Endothelial cell of umbilical vein (primary cell): ENCODE measurements at regions not wholly inside any gene's neighbourhood (a gene's known extent, or its start where the extent isn't known, plus 50 kb on each side); places are given as distances from the start of the nearest gene placed in this dataset.

Experiments used
- BruUV-seq: library from RNA; stranded (reverse); fragments of 400-500 nt; replicated peaks from 2 replicates; lab custom pipeline; 2021; lab: Mats Ljungman, UMichigan
- CTCF ChIA-PET: fragments of 300-600, 350-600 bp; sonication (Branson Sonifier 250); formaldehyde crosslinking; loops from one replicate; lab custom pipeline; 2021; ENCODE audit warnings: antibody characterized with exemption, inconsistent platforms; lab: Charles Lee
- POLR2A ChIA-PET: fragments of 300-600, 350-600 bp; sonication (Branson Sonifier 250); formaldehyde crosslinking; loops from one replicate; lab custom pipeline; 2021; ENCODE audit warnings: antibody characterized with exemption, inconsistent platforms; lab: Charles Lee
- DNase-seq: peaks from one replicate; pipeline ENCODE4 v3.0.0-alpha.2; 2011; ENCODE audit warnings: low read depth, low spot score
- FAIRE-seq: peaks from 2 replicates; lab custom pipeline; 2011; peaks lifted over from hg19 to GRCh38; lab: Jason Lieb, UNC
- H2AFZ ChIP-seq: 2 replicates; pipeline ENCODE4 v1.6.0; 2012; ENCODE audit warnings: low read depth, low read length, control low read depth, inconsistent platforms
- H3K27ac ChIP-seq: 2 replicates; pipeline ENCODE4 v1.5.1; 2011; ENCODE audit warnings: low read depth, mild to moderate bottlenecking, control low read depth, low read length, moderate library complexity; ENCODE audit not compliant: insufficient read depth
- H3K27me3 ChIP-seq, 2 experiments: 2 replicates each; pipeline versions ENCODE4 v1.6.0 to v1.6.1; 2011; ENCODE audit warnings: low read length in 2 of 2, mixed read lengths in 1 of 2; ENCODE audit not compliant: control insufficient read depth in 2 of 2, insufficient read depth in 2 of 2
- H3K36me3 ChIP-seq, 2 experiments: 2 replicates in 1 of 2; 3 replicates in 1 of 2; pipeline ENCODE4 v1.5.1; 2011; ENCODE audit warnings: low read length in 2 of 2, mild to moderate bottlenecking in 1 of 2, moderate library complexity in 1 of 2; ENCODE audit not compliant: control insufficient read depth in 2 of 2, insufficient read depth in 2 of 2; ENCODE audit errors: extremely low read depth in 1 of 2
- H3K4me1 ChIP-seq: 3 replicates; pipeline ENCODE4 v1.5.1; 2011; ENCODE audit warnings: mild to moderate bottlenecking, low read length; ENCODE audit not compliant: control insufficient read depth, insufficient read depth; ENCODE audit errors: extremely low read depth
- H3K4me2 ChIP-seq: 2 replicates; pipeline ENCODE4 v1.6.1; 2011; ENCODE audit warnings: low read length, control low read depth, mixed read lengths; ENCODE audit not compliant: insufficient read depth
- H3K4me3 ChIP-seq, 3 experiments: fragments of 200-600 bp in 1 of 3; sonication (generic), shearing (Covaris generic) in 1 of 3; replicated peaks in 1 of 3; 2 replicates each; pipeline ENCODE4 v1.5.1; 2011 to 2016; ENCODE audit warnings: control low read depth in 3 of 3, low read length in 3 of 3, mild to moderate bottlenecking in 2 of 3, inconsistent platforms in 1 of 3, low read depth in 1 of 3, moderate library complexity in 1 of 3; ENCODE audit not compliant: insufficient read depth in 1 of 3
- H3K79me2 ChIP-seq: 2 replicates; pipeline ENCODE4 v1.6.0; 2012; ENCODE audit warnings: low read length, inconsistent platforms; ENCODE audit not compliant: control insufficient read depth, insufficient read depth
- H3K9ac ChIP-seq: replicated peaks from 2 replicates; pipeline ENCODE3; 2011; ENCODE audit warnings: low read length, control low read depth; ENCODE audit not compliant: insufficient read depth; ENCODE audit errors: extremely low read depth
- H3K9me1 ChIP-seq: replicated peaks from 3 replicates; pipeline ENCODE4 v1.6.0; 2011; ENCODE audit warnings: mild to moderate bottlenecking, low read length; ENCODE audit not compliant: control insufficient read depth, insufficient read depth; ENCODE audit errors: extremely low read depth
- H3K9me3 ChIP-seq: replicated peaks from 2 replicates; pipeline ENCODE4 v1.5.1; 2012; ENCODE audit warnings: low read length, inconsistent platforms; ENCODE audit not compliant: control insufficient read depth, insufficient read depth
- H4K20me1 ChIP-seq: replicated peaks from 2 replicates; pipeline ENCODE3; 2011; ENCODE audit warnings: mild to moderate bottlenecking, low read length; ENCODE audit not compliant: control insufficient read depth, insufficient read depth; ENCODE audit errors: extremely low read depth
- EZH2 ChIP-seq: IDR thresholded peaks from 2 replicates; pipeline ENCODE4 v1.6.1; 2012; ENCODE audit warnings: borderline replicate concordance, low read depth, mild to moderate bottlenecking, moderate library complexity, low read length, inconsistent platforms; ENCODE audit not compliant: severe bottlenecking
- MYC ChIP-seq: IDR thresholded peaks from one replicate; pipeline ENCODE4 v1.6.1; 2011; ENCODE audit warnings: mild to moderate bottlenecking, low read depth, low read length
- POLR2A ChIP-seq: IDR thresholded peaks from 2 replicates; pipeline ENCODE4 v1.6.1; 2012; ENCODE audit warnings: low read depth, mild to moderate bottlenecking, control low read depth, low read length
- POLR2AphosphoS5 ChIP-seq: IDR thresholded peaks from 2 replicates; pipeline ENCODE4 v1.6.1; 2012; ENCODE audit warnings: low read depth, mild to moderate bottlenecking, control low read depth, low read length, moderate library complexity; ENCODE audit not compliant: insufficient read depth
- dilution Hi-C: fragments of 300-500 bp; cut with MboI; formaldehyde crosslinking; loops from one replicate; pipeline ENCODE4 v1.15.0; 2019; ENCODE audit warnings: low sequenced_read_pairs; ENCODE audit not compliant: extremely low pct_ligation_motif_present
- intact Hi-C: fragments of 100-400 bp; cut with micrococcal nuclease; formaldehyde crosslinking; loops from one replicate; pipeline ENCODE4 v1.10.0; 2022
- TF ChIP-seq, protein P1 (sequence below): IDR thresholded peaks from 2 replicates; pipeline ENCODE4 v1.6.1; 2011; ENCODE audit not compliant: insufficient read depth, insufficient read length

GRCh38 chr12:31225656-31226535 lies 100.1 kb downstream of the SINHCAF start:
- Histone ChIP-seq H3K9me1 (no peaks in the 10 kb centered on the region), H4K20me1 (no peaks in the 10 kb centered on the region), H3K9ac (no peak overlapping the region), H3K9me3 (no peaks in the 10 kb centered on the region), H3K36me3 (no peaks in the 10 kb centered on the region), H3K4me2 (no peak overlapping the region), H3K27ac (no peak overlapping the region), H3K27me3 (peaks cover 0 to 2% of the 10 kb centered on the region in 2 experiments), H3K4me1 (no peaks in the 10 kb centered on the region), H2AFZ (no peak overlapping the region), H3K4me3 (no peak overlapping the region), H3K79me2 (no peaks in the 10 kb centered on the region)
- TF ChIP-seq, protein P1, sequence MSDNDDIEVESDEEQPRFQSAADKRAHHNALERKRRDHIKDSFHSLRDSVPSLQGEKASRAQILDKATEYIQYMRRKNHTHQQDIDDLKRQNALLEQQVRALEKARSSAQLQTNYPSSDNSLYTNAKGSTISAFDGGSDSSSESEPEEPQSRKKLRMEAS: no peak
- TF ChIP-seq POLR2A (no peak), EZH2 (no peak), POLR2AphosphoS5 (no peak)
- POLR2A ChIA-PET: no interaction called here
- DNase-seq: no peak
- dilution Hi-C loops (loop anchor here (25.0 kb wide), 1 partner anchor 389 kb away; no protein-coding TSS in a partner anchor), intact Hi-C loops (no loop called here)
- BruUV-seq: no TSS peak
- CTCF ChIA-PET: interaction anchor here (1.0 to 1.3 kb wide), 2 partner anchors 9 to 46 kb away, joined by 3 to 4 read pairs; no protein-coding TSS in a partner anchor
- no peak for FAIRE-seq

GRCh38 chr12:31226639-31227038 lies 99.3 kb downstream of the SINHCAF start:
- peaks cover 0 to 2% of the 10 kb centered on the region in 2 experiments for H3K27me3 ChIP-seq
- H2AFZ ChIP-seq: no peak overlapping the region
- H4K20me1 ChIP-seq: no peaks in the 10 kb centered on the region
- CTCF ChIA-PET: interaction anchor here (1.0 to 1.4 kb wide), 3 partner anchors 8 to 45 kb away, joined by 3 to 4 read pairs (median 3); no protein-coding TSS in a partner anchor
- BruUV-seq: no TSS peak
- H3K9ac ChIP-seq: no peak overlapping the region
- no peak for FAIRE-seq
- no peak for DNase-seq
- no peaks in the 10 kb centered on the region for H3K4me1 ChIP-seq
- H3K4me3 ChIP-seq: no peak overlapping the region
- H3K9me1 ChIP-seq: no peaks in the 10 kb centered on the region
- no peak overlapping the region for H3K27ac ChIP-seq
- H3K36me3 ChIP-seq: no peaks in the 10 kb centered on the region
- H3K79me2 ChIP-seq: no peaks in the 10 kb centered on the region
- no peak for TF ChIP-seq EZH2
- no peak for TF ChIP-seq POLR2A
- TF ChIP-seq, protein P1: no peak
- TF ChIP-seq MYC: no peak
- dilution Hi-C loops: loop anchor here (25.0 kb wide), 1 partner anchor 389 kb away; no protein-coding TSS in a partner anchor
- H3K9me3 ChIP-seq: no peaks in the 10 kb centered on the region
- H3K4me2 ChIP-seq: no peak overlapping the region
- POLR2A ChIA-PET: no interaction called here
- intact Hi-C loops: no loop called here
